Left lung (tissue), 4 donors: ENCODE measurements at regions not wholly inside any gene's neighbourhood (a gene's known extent, or its start where the extent isn't known, plus 50 kb on each side); places are given as distances from the start of the nearest gene placed in this dataset.
A peak's percentile ranks its signal among the peaks of the same experiment; 100 is the strongest.

Experiments
- ATAC-seq: fragments of 200-7000 bp; cut with Tn5 transposase; one replicate; pipeline ENCODE4 v1.9.1; 2020; ENCODE audit warnings: moderate library complexity
- DNase-seq, 4 donors: peaks; one replicate each; pipeline ENCODE4 v3.0.0-alpha.2; 2013 to 2020
- H3K27ac ChIP-seq, 2 donors: fragments of 200-600 bp; sonication (generic) in 1 of 2; one replicate each; pipeline versions ENCODE4 v1.5.0 to v1.8.0; 2020 to 2021
- H3K27me3 ChIP-seq, 2 donors: fragments of 200-600 bp; sonication (generic) in 1 of 2; one replicate each; pipeline versions ENCODE4 v1.5.0 to v1.8.0; 2020 to 2021
- H3K36me3 ChIP-seq, 2 donors: fragments of 200-600 bp; sonication (generic) in 1 of 2; one replicate each; pipeline versions ENCODE4 v1.5.0 to v1.8.0; 2020 to 2021
- H3K4me1 ChIP-seq, 2 donors: fragments of 200-600 bp; one replicate each; pipeline ENCODE4 v1.8.0; 2021
- H3K4me3 ChIP-seq, 2 donors: fragments of 200-600 bp; sonication (generic) in 1 of 2; one replicate each; pipeline versions ENCODE4 v1.5.0 to v1.8.0; 2020 to 2021; ENCODE audit warnings: mild to moderate bottlenecking in 1 of 2
- H3K9me3 ChIP-seq, 2 donors: fragments of 200-600 bp; sonication (generic) in 1 of 2; one replicate each; pipeline versions ENCODE4 v1.5.0 to v1.8.0; 2020 to 2021
- intact Hi-C, 2 donors: fragments of 100-400 bp; cut with DNase I; formaldehyde crosslinking; loops; one replicate each; pipeline versions ENCODE4 v1.11.2 to v1.14.2; 2022
- TF ChIP-seq, protein P1 (sequence below), 2 donors: fragments of 200-600 bp; sonication (generic) in 1 of 2; IDR thresholded peaks; one replicate each; pipeline versions ENCODE4 v1.5.0 to v1.8.0; 2021; ENCODE audit warnings: antibody characterized with exemption in 2 of 2
- donor health status: DM: no; HTN: yes; CAD: no.
- donor health status: DM: no; HTN: no; CAD: no.

DNA sequence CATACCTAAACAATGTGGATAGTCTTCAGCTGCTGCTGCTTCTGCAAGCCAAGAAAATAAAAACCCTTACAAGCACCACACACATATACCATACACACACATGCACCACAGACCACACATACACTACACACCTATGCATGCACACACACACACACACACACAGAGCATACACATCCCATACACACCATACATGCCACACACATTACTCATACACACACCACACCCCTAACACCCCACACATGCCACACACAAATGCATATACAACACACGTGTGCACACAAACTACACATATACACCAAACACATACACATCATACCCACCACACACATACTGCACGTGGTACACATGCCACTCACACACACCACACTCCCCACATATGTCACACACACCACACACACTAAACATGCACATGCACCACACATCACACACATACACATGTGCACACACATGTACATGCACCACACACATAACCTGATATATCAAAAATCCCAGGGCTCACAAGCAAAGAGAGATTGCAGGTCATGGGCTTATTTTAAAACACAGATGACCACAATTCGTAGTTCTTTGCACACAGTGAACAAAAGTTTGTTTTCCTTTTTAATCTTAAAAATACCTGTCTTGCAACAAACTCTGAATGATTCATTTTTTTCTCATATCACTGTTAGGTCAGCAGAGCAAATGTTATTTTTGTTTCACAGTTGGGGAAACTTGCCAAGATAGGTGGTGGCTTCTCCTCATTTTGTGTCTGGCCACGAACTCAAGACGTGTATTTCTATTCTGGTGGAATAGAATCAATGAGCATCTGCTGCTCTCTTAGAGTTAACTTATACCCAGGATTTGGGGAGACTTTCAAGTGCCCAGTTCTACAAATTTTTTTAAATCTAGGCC, 456.6 kb downstream of the FGF9 start:
- no peaks in the 10 kb centered on the region for H3K4me1 ChIP-seq
- H3K27me3 ChIP-seq, result no peaks in the 10 kb centered on the region
- no peak overlapping the region for H3K4me3 ChIP-seq
- ATAC-seq (no peak), DNase-seq (no peak)
- H3K36me3 ChIP-seq, result no peaks in the 10 kb centered on the region
- intact Hi-C loops, result no loop called here
- peaks cover 0 to 3% of the 10 kb centered on the region in 2 donors for H3K9me3 ChIP-seq
- no peak overlapping the region for H3K27ac ChIP-seq
- TF ChIP-seq, protein P1, sequence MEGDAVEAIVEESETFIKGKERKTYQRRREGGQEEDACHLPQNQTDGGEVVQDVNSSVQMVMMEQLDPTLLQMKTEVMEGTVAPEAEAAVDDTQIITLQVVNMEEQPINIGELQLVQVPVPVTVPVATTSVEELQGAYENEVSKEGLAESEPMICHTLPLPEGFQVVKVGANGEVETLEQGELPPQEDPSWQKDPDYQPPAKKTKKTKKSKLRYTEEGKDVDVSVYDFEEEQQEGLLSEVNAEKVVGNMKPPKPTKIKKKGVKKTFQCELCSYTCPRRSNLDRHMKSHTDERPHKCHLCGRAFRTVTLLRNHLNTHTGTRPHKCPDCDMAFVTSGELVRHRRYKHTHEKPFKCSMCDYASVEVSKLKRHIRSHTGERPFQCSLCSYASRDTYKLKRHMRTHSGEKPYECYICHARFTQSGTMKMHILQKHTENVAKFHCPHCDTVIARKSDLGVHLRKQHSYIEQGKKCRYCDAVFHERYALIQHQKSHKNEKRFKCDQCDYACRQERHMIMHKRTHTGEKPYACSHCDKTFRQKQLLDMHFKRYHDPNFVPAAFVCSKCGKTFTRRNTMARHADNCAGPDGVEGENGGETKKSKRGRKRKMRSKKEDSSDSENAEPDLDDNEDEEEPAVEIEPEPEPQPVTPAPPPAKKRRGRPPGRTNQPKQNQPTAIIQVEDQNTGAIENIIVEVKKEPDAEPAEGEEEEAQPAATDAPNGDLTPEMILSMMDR (IDR thresholded peaks at IDR 0.05), result no peak

DNA sequence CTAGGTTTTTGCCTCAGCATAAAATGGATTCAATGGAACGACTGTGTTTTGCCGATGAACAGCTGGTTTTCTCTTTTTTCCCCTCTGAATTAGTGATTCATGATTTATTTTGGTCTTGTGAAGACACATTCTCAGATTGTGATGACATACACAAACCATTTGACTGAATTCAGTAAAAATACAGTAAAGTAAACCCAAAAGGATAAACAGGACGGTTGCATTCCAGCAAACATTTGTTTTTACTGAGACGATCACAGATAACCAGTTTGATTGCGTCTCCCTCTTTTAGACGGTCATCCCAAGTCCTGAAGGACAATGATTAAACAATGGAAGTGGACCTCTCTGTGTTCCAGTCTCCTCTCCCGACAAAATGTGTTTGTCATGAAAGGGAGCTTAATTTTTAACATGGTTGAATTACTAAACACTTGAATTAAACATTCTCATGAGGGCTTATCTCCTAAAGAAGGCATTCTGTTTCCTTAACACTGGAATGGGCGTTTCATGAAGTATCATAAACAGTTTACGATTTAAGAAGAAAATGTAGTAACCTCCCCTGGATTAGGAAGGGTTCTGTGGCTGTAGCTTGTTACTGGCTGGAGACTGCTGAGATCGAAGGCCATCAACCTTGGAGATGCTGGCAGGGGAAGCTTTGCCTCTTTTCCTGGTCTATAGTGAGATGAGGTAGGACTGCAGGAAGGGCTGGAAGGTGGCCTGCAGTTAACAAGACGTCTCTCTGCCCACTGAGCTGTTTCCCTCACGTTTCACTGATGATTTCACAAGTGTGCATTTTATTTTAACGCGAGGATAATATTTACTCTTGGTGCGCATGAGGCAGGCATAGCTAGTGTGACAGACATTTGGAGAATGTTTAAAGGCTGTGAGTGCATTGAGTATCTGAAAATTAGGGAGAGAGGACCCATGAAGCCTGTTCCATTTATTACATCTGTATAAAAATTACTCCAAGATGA, 457.9 kb downstream of the FGF9 start:
- peaks cover 0 to 3% of the 10 kb centered on the region in 2 donors for H3K9me3 ChIP-seq
- intact Hi-C loops, result no loop called here
- TF ChIP-seq, protein P1 (IDR thresholded peaks at IDR 0.05), result no peak
- no peaks in the 10 kb centered on the region for H3K27me3 ChIP-seq
- no peaks in the 10 kb centered on the region for H3K4me1 ChIP-seq
- no peak overlapping the region for H3K27ac ChIP-seq
- H3K36me3 ChIP-seq, result no peaks in the 10 kb centered on the region
- no peak overlapping the region for H3K4me3 ChIP-seq
- DNase-seq (peak in 2 of 4 donors; percentile 73 to 78), ATAC-seq (no peak)

DNA sequence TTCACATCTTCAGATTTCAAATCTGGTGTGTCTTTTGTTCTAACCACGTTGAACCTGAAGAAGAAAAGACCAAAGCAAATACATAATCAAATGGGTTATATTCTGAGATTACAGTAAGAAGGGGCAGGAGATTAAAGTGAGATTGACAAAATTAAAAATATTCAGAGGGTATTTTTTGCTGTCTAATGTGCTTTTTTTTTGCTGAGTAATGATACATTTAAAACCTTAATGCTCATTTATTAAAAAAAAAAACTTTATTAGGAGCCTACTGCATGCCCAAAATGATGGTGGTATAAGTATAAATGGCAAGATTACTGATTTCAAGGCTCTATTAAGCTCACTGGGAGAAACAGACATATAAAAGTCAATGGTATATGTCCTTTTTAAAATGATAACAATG, 459.4 kb downstream of the FGF9 start:
- ATAC-seq (no peak), DNase-seq (no peak)
- intact Hi-C loops, result no loop called here
- H3K27ac ChIP-seq, result no peak overlapping the region
- no peaks in the 10 kb centered on the region for H3K4me1 ChIP-seq
- H3K9me3 ChIP-seq, result peaks cover 0 to 3% of the 10 kb centered on the region in 2 donors
- TF ChIP-seq, protein P1 (IDR thresholded peaks at IDR 0.05), result no peak
- H3K4me3 ChIP-seq, result no peak overlapping the region
- no peaks in the 10 kb centered on the region for H3K36me3 ChIP-seq
- no peaks in the 10 kb centered on the region for H3K27me3 ChIP-seq

DNA sequence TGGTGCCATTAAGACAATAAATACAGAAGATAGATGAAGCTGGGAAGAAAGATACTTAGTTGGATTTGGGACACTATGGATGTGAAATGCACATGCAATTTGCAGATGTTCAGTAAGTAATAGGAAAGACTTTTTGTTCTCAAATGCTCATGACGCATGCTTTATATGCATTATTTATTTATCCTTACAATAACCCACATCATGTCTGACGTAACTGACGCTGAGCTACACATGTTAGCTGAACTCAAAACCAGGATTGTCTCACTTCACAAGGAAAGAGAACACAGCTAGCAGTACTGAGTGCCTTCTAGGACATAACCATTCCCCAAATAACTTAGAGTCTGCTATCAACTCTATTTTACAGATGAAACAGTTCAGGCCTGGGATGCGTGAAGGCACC, 463.4 kb downstream of the FGF9 start:
- Histone ChIP-seq H3K36me3 (no peaks in the 10 kb centered on the region), H3K9me3 (no peaks in the 10 kb centered on the region), H3K27me3 (no peaks in the 10 kb centered on the region), H3K4me3 (no peak overlapping the region), H3K4me1 (no peaks in the 10 kb centered on the region), H3K27ac (no peak overlapping the region)
- TF ChIP-seq, protein P1 (IDR thresholded peaks at IDR 0.05), result no peak
- intact Hi-C loops, result no loop called here
- DNase-seq (no peak), ATAC-seq (no peak)

DNA sequence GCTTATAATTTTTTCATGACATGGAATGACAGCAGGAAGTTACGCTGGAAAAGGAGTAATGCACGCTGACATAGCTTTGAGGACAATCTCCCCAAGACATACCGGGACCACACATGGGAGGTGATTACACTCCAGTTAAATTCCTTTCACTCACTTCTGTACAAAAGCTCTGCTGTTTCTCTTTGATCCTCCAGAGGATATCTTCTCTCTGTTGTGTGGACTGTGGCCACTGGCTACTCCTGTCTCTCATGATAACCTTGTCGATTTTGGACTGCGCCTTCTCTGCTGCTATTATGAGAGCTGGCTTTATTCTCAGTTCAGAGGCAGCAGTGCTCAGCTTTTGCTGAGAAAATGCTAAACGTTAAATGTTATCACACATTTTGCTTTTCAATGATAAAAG, 464.6 kb downstream of the FGF9 start:
- intact Hi-C loops, result no loop called here
- no peak for DNase-seq
- no peaks in the 10 kb centered on the region for H3K4me1 ChIP-seq
- H3K27ac ChIP-seq, result no peak overlapping the region
- no peak for ATAC-seq
- no peaks in the 10 kb centered on the region for H3K36me3 ChIP-seq
- H3K27me3 ChIP-seq, result no peaks in the 10 kb centered on the region
- H3K9me3 ChIP-seq, result no peaks in the 10 kb centered on the region
- TF ChIP-seq, protein P1 (IDR thresholded peaks at IDR 0.05), result no peak
- no peak overlapping the region for H3K4me3 ChIP-seq
